ENCODE measurements at regions not wholly inside any gene's neighbourhood (a gene's known extent, or its start where the extent isn't known, plus 50 kb on each side); places are given as distances from the start of the nearest gene placed in this dataset.

GRCh38 chr1:238108417-238108816 lies 217.7 kb upstream of the ZP4 start:
- no peak for DNase-seq (ENCODE audit: low read depth)
- TF ChIP-seq, protein P1, sequence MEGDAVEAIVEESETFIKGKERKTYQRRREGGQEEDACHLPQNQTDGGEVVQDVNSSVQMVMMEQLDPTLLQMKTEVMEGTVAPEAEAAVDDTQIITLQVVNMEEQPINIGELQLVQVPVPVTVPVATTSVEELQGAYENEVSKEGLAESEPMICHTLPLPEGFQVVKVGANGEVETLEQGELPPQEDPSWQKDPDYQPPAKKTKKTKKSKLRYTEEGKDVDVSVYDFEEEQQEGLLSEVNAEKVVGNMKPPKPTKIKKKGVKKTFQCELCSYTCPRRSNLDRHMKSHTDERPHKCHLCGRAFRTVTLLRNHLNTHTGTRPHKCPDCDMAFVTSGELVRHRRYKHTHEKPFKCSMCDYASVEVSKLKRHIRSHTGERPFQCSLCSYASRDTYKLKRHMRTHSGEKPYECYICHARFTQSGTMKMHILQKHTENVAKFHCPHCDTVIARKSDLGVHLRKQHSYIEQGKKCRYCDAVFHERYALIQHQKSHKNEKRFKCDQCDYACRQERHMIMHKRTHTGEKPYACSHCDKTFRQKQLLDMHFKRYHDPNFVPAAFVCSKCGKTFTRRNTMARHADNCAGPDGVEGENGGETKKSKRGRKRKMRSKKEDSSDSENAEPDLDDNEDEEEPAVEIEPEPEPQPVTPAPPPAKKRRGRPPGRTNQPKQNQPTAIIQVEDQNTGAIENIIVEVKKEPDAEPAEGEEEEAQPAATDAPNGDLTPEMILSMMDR (conservative IDR thresholded peaks at IDR 0.05; ENCODE audit: low read depth, low read length): no peak
- H3K4me3 ChIP-seq (ENCODE audit: low read depth, low read length): no peak overlapping the region

- TF ChIP-seq, protein P1 (conservative IDR thresholded peaks at IDR 0.05; ENCODE audit: low read depth, low read length): no peak
- H3K4me3 ChIP-seq (ENCODE audit: low read depth, low read length): no peak overlapping the region
- no peak for DNase-seq (ENCODE audit: low read depth)
Observed at GRCh38 chr1:238107322-238107721, 216.6 kb upstream of the ZP4 start.

- DNase-seq (ENCODE audit: low read depth): no peak
- no peak overlapping the region for H3K4me3 ChIP-seq (ENCODE audit: low read depth, low read length)
- TF ChIP-seq, protein P1 (conservative IDR thresholded peaks at IDR 0.05; ENCODE audit: low read depth, low read length): no peak
Observed at GRCh38 chr1:238104752-238105151, 214.0 kb upstream of the ZP4 start.

GRCh38 chr1:238101923-238102322 lies 211.2 kb upstream of the ZP4 start:
- H3K4me3 ChIP-seq (ENCODE audit: low read depth, low read length): no peak overlapping the region
- TF ChIP-seq, protein P1 (conservative IDR thresholded peaks at IDR 0.05; ENCODE audit: low read depth, low read length): no peak
- DNase-seq (ENCODE audit: low read depth): no peak

DNA sequence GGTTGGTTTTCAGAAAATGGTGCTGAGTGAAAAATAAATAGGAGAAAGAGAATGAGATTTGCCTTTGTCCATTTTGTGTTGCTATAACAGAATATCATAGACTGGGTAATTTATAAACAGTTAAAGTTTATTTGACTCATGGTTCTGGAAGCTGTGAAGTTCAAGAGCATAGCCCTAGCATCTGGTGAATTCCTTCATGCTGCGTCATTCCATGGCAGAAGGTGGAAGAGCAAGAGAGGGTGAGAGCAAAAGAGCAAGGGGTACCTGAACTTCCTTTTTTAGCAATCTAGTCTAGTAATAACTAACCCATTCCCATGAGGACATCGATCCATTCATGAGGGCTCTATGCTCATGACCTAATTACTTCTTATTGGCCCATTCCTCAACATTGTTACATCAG lies 209.1 kb upstream of the ZP4 start:
- DNase-seq (ENCODE audit: low read depth): no peak
- no peak overlapping the region for H3K4me3 ChIP-seq (ENCODE audit: low read depth, low read length)
- TF ChIP-seq, protein P1 (conservative IDR thresholded peaks at IDR 0.05; ENCODE audit: low read depth, low read length): no peak

GRCh38 chr1:238089615-238090014 lies 198.9 kb upstream of the ZP4 start:
- TF ChIP-seq, protein P1 (conservative IDR thresholded peaks at IDR 0.05; ENCODE audit: low read depth, low read length): no peak
- H3K4me3 ChIP-seq (ENCODE audit: low read depth, low read length): no peak overlapping the region
- DNase-seq (ENCODE audit: low read depth): no peak

DNA sequence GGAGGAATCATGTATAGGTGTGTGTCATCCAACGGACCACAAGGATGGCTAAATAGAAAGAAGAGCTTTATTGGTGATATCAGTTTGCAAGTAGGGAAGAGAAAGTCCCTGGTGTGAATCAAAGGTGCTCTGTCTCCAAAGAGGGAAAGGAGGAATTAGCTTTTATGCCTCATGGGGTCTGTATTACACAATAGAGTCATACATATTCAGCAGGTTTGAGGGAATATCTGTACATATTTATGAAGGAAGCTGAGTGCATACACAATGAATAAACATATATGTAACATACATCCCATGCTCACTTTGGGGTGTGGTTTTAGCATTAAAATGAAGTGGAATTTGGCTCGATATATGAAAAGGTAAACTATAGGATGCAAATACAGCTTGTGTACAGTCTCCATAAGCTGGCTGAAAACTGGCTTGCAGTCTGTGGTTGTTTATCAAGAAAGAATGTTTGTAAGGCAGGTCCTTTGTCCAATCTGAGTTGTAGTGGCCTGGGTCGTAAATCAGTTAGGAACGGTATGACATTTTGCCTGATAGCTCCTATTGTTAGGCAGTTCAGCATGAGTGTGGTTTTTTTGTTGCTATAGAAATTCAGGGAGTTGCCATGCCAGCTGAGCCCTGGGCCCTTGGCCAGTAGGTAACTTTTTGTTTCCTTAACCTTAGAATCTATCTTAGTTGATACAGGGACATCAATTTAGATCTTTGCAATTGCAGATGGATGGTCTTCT lies 198.0 kb upstream of the ZP4 start:
- no peak overlapping the region for H3K4me3 ChIP-seq (ENCODE audit: low read depth, low read length)
- no peak for DNase-seq (ENCODE audit: low read depth)
- TF ChIP-seq, protein P1 (conservative IDR thresholded peaks at IDR 0.05; ENCODE audit: low read depth, low read length): no peak

All from epithelial cell of proximal tubule (primary cell).